OCI-LY1 (cell line): ENCODE measurements at regions not wholly inside any gene's neighbourhood (a gene's known extent, or its start where the extent isn't known, plus 50 kb on each side); places are given as distances from the start of the nearest gene placed in this dataset.

Experiments
- H2AFZ ChIP-seq: fragments of 200-600 bp; sonication (generic), shearing (Covaris generic); 2 replicates; pipeline ENCODE4 v1.6.0; 2014; ENCODE audit warnings: antibody characterized with exemption, mild to moderate bottlenecking, low read length
- H3F3A ChIP-seq: fragments of 200-600 bp; sonication (generic), shearing (Covaris generic); 2 replicates; pipeline ENCODE4 v1.6.0; 2014; ENCODE audit warnings: mild to moderate bottlenecking, antibody characterized with exemption, low read length, moderate library complexity; ENCODE audit not compliant: insufficient read depth
- H3K27ac ChIP-seq: fragments of 200-600 bp; sonication (generic); 2 replicates; pipeline ENCODE4 v1.5.1; 2014; ENCODE audit warnings: low read length, mixed run types, mild to moderate bottlenecking, low read depth; ENCODE audit not compliant: poor library complexity, severe bottlenecking
- H3K27me3 ChIP-seq: fragments of 200-600 bp; sonication (generic); 2 replicates; pipeline ENCODE4 v1.6.0; 2014; ENCODE audit warnings: antibody characterized with exemption, mild to moderate bottlenecking, low read length, moderate library complexity; ENCODE audit not compliant: insufficient read depth
- H3K36me3 ChIP-seq: fragments of 200-600 bp; sonication (generic); 2 replicates; pipeline ENCODE4 v1.6.1; 2014; ENCODE audit warnings: mild to moderate bottlenecking, antibody characterized with exemption, low read length, moderate library complexity, mixed read lengths; ENCODE audit not compliant: insufficient read depth
- H3K4me1 ChIP-seq: fragments of 200-600 bp; sonication (generic); 2 replicates; pipeline ENCODE4 v1.5.1; 2014; ENCODE audit warnings: mild to moderate bottlenecking, low read length, moderate library complexity; ENCODE audit not compliant: insufficient read depth, severe bottlenecking
- H3K4me2 ChIP-seq: fragments of 200-600 bp; sonication (generic), shearing (Covaris generic); 2 replicates; pipeline ENCODE4 v1.6.1; 2014; ENCODE audit warnings: low read length
- H3K4me3 ChIP-seq: fragments of 200-600 bp; sonication (generic); 2 replicates; pipeline ENCODE4 v1.5.1; 2014; ENCODE audit warnings: low read length, low read depth, mild to moderate bottlenecking, mixed read lengths; ENCODE audit not compliant: poor library complexity, severe bottlenecking
- H3K79me2 ChIP-seq: fragments of 200-600 bp; shearing (Covaris generic); 2 replicates; pipeline ENCODE4 v1.6.1; 2016; ENCODE audit warnings: mixed run types, low read length, mixed read lengths; ENCODE audit not compliant: insufficient read depth
- H3K9ac ChIP-seq: fragments of 200-600 bp; sonication (generic), shearing (Covaris generic); 2 replicates; pipeline ENCODE4 v1.6.1; 2014; ENCODE audit warnings: mild to moderate bottlenecking, low read length, mixed read lengths
- H3K9me2 ChIP-seq: fragments of 200-600 bp; sonication (generic), shearing (Covaris generic); 2 replicates; pipeline ENCODE4 v1.6.1; 2014; ENCODE audit warnings: low read depth, mild to moderate bottlenecking, low read length, mixed read lengths
- H3K9me3 ChIP-seq: fragments of 200-600 bp; shearing (Covaris generic); 2 replicates; pipeline ENCODE4 v1.6.1; 2014; ENCODE audit warnings: low read length, mixed read lengths
- H4K20me1 ChIP-seq: fragments of 200-600 bp; sonication (generic), shearing (Covaris generic); 2 replicates; pipeline ENCODE4 v1.6.0; 2016; ENCODE audit warnings: mild to moderate bottlenecking, low read length; ENCODE audit not compliant: insufficient read depth
- EZH2 ChIP-seq: fragments of 200-600 bp; sonication (generic), shearing (Covaris generic); IDR thresholded peaks from 2 replicates; pipeline ENCODE4 v1.8.0; 2017; ENCODE audit warnings: borderline replicate concordance, mixed run types, mild to moderate bottlenecking, antibody characterized with exemption, low read length, moderate library complexity, mixed read lengths
- TF ChIP-seq, protein P1 (sequence below): fragments of 200-600 bp; sonication (generic), shearing (Covaris generic); IDR thresholded peaks from 2 replicates; pipeline ENCODE4 v1.5.1; 2017; ENCODE audit warnings: mild to moderate bottlenecking, antibody characterized with exemption, low read length, moderate library complexity, mixed read lengths

DNA sequence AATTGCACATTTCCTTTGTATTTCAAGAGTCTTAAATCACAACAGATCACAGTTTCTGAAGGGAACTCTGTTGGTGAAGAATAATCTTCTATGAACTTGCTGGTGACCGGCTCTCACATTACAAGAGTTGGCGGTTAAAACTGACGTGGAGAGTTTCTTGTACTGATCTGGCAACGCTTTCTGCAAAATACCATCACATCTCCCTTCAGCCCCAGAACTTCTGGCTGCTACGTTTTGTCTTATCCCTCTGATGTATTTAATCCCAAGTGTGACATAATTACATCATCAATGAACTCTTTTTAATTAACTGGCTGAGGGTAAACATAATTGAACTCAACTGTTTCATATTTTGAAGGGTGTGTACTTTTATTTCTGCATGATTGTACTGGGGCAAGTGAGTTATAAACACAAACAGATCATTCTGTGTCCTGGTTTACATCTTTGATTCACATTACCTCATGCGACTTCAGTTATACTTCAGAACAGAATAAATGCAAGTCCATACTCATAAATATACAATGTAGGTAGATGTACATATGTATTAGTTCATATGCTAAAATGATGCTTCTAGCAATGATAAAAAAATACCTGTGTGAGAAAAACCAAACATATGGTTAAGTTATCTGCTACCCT is 105.1 kb upstream of the NPVF start:
- Histone ChIP-seq H2AFZ (no peak overlapping the region), H3K4me1 (no peaks in the 10 kb centered on the region), H3K27me3 (no peaks in the 10 kb centered on the region), H3K9ac (no peak overlapping the region), H3K9me3 (no peaks in the 10 kb centered on the region), H3K27ac (no peak overlapping the region), H3K4me2 (no peak overlapping the region), H3F3A (no peaks in the 10 kb centered on the region), H3K36me3 (no peaks in the 10 kb centered on the region), H3K79me2 (no peaks in the 10 kb centered on the region), H4K20me1 (no peaks in the 10 kb centered on the region), H3K9me2 (no peaks in the 10 kb centered on the region), H3K4me3 (no peak overlapping the region)
- TF ChIP-seq, protein P1, sequence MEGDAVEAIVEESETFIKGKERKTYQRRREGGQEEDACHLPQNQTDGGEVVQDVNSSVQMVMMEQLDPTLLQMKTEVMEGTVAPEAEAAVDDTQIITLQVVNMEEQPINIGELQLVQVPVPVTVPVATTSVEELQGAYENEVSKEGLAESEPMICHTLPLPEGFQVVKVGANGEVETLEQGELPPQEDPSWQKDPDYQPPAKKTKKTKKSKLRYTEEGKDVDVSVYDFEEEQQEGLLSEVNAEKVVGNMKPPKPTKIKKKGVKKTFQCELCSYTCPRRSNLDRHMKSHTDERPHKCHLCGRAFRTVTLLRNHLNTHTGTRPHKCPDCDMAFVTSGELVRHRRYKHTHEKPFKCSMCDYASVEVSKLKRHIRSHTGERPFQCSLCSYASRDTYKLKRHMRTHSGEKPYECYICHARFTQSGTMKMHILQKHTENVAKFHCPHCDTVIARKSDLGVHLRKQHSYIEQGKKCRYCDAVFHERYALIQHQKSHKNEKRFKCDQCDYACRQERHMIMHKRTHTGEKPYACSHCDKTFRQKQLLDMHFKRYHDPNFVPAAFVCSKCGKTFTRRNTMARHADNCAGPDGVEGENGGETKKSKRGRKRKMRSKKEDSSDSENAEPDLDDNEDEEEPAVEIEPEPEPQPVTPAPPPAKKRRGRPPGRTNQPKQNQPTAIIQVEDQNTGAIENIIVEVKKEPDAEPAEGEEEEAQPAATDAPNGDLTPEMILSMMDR, result no peak
- no peak for TF ChIP-seq EZH2

DNA sequence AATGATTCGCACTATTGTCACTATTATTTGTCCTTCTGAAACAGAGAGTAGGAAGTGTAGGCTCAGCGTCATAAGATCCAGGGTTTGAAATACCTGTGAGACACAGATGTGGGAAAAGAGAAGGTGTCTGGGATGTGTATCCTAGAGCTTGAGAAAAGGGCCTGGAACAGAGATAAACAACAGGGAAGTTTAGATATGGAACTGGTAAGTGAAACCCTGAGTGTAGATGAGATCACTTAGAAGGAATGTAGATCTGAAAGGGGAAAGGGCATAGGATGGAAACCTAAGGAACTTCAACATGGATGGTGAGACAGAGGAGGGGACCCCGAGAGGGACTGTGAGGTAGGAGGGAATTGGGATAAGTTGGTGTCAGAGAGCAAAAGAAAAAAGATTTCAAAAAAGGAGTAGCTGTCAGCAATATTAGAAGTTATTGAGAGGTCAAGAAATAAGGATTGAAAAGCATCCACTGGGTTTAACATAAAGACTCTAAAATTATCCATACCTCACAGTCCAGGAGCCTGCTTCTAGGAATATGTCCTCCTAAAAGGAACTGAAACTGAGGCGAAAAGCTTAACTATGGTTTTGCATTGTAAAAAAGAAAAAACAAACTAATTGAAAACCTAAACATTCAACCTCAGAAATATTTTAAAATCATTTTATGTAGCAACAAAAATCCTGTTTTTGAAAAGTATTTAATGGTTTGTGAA is 119.2 kb upstream of the NPVF start:
- Histone ChIP-seq H3K27ac (no peak overlapping the region), H3K79me2 (no peaks in the 10 kb centered on the region), H3K4me1 (no peaks in the 10 kb centered on the region), H3K9me3 (no peaks in the 10 kb centered on the region), H3K9ac (no peak overlapping the region), H3K4me2 (no peak overlapping the region), H2AFZ (no peak overlapping the region), H3K4me3 (no peak overlapping the region), H3F3A (no peaks in the 10 kb centered on the region), H3K36me3 (no peaks in the 10 kb centered on the region), H3K9me2 (no peaks in the 10 kb centered on the region), H4K20me1 (no peaks in the 10 kb centered on the region), H3K27me3 (no peaks in the 10 kb centered on the region)
- TF ChIP-seq EZH2, result no peak
- TF ChIP-seq, protein P1, result no peak

DNA sequence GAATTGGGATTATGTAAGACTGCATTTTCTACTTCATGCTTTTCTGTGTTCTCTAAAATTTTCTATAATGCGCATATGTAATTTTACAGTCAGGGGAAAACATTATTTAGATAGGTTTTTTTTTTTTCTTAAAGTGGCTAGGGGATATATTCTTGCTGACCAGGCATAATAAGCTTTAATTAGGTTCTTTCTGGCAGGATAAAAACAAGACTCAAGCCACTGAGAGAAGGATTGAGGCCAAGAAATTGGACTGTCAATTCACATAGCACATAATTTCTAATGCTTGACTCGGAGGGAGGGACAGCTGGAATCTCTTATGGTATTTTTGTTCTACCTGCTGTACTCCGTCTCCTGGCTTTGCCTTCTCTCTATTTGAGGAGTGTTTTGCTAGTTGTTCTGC is 119.8 kb upstream of the NPVF start:
- Histone ChIP-seq H3K27me3 (no peaks in the 10 kb centered on the region), H3K4me2 (no peak overlapping the region), H3K9ac (no peak overlapping the region), H3K27ac (no peak overlapping the region), H3K4me3 (no peak overlapping the region), H3K9me3 (no peaks in the 10 kb centered on the region), H3F3A (no peaks in the 10 kb centered on the region), H4K20me1 (no peaks in the 10 kb centered on the region), H3K79me2 (no peaks in the 10 kb centered on the region), H3K36me3 (no peaks in the 10 kb centered on the region), H3K9me2 (no peaks in the 10 kb centered on the region), H2AFZ (no peak overlapping the region), H3K4me1 (no peaks in the 10 kb centered on the region)
- TF ChIP-seq EZH2, result no peak
- TF ChIP-seq, protein P1, result no peak
